H9 (cell line): ENCODE measurements at regions not wholly inside any gene's neighbourhood (a gene's known extent, or its start where the extent isn't known, plus 50 kb on each side); places are given as distances from the start of the nearest gene placed in this dataset.
"Not testable (repeated sequence)": the region's sequence is repeated elsewhere in the genome, so short reads cannot be mapped to it uniquely, and the experiment has no call there.

Experiments
- DNase-seq: peaks from one replicate; pipeline ENCODE4 v3.0.0-alpha.2; 2017
- H2AFZ ChIP-seq: one replicate; pipeline ENCODE4 v1.6.1; 2013; ENCODE audit warnings: mild to moderate bottlenecking, low read length, control low read depth, moderate library complexity
- H2AK5ac ChIP-seq: 2 replicates; pipeline ENCODE4 v1.6.1; 2013; ENCODE audit warnings: low read length, control low read depth, mixed read lengths; ENCODE audit not compliant: insufficient read length
- H2BK120ac ChIP-seq: one replicate; pipeline ENCODE4 v1.6.1; 2013; ENCODE audit warnings: low read depth, mild to moderate bottlenecking, low read length, control low read depth, inconsistent platforms; ENCODE audit not compliant: poor library complexity, severe bottlenecking
- H2BK12ac ChIP-seq: 2 replicates; pipeline ENCODE4 v1.6.1; 2013; ENCODE audit warnings: low read length, control low read depth, mixed read lengths, low read depth; ENCODE audit not compliant: insufficient read length
- H2BK15ac ChIP-seq: 2 replicates; pipeline ENCODE4 v1.6.1; 2013; ENCODE audit warnings: low read depth, low read length, control low read depth
- H2BK20ac ChIP-seq: one replicate; pipeline ENCODE4 v1.6.1; 2013; ENCODE audit warnings: low read depth, mild to moderate bottlenecking, low read length, control low read depth, inconsistent platforms; ENCODE audit not compliant: poor library complexity, severe bottlenecking
- H2BK5ac ChIP-seq: 2 replicates; pipeline ENCODE4 v1.6.1; 2013; ENCODE audit warnings: low read length, control low read depth, mixed read lengths; ENCODE audit not compliant: insufficient read length
- H3K14ac ChIP-seq: 2 replicates; pipeline ENCODE4 v1.6.1; 2013; ENCODE audit warnings: low read length, control low read depth; ENCODE audit not compliant: insufficient read depth
- H3K18ac ChIP-seq: 2 replicates; pipeline ENCODE4 v1.6.1; 2013; ENCODE audit warnings: low read depth, mild to moderate bottlenecking, mixed read lengths, low read length, control low read depth; ENCODE audit not compliant: insufficient read length
- H3K23ac ChIP-seq: 2 replicates; pipeline ENCODE4 v1.6.1; 2013; ENCODE audit warnings: low read length, control low read depth, mixed read lengths, low read depth; ENCODE audit not compliant: insufficient read length
- H3K23me2 ChIP-seq: 2 replicates; pipeline ENCODE4 v1.6.1; 2013; ENCODE audit warnings: low read depth, mild to moderate bottlenecking, mixed read lengths, low read length, control low read depth; ENCODE audit not compliant: insufficient read length, poor library complexity, severe bottlenecking
- H3K27ac ChIP-seq: 2 replicates; pipeline ENCODE4 v1.5.1; 2013; ENCODE audit warnings: low read length, control low read depth, mixed read lengths, low read depth; ENCODE audit not compliant: insufficient read length
- H3K27me3 ChIP-seq: 2 replicates; pipeline ENCODE4 v1.6.1; 2013; ENCODE audit warnings: low read length, control low read depth, inconsistent platforms; ENCODE audit not compliant: insufficient read depth
- H3K4ac ChIP-seq: 2 replicates; pipeline ENCODE4 v1.6.1; 2013; ENCODE audit warnings: low read depth, mild to moderate bottlenecking, control low read depth, inconsistent platforms, low read length, moderate library complexity
- H3K4me1 ChIP-seq: 2 replicates; pipeline ENCODE4 v1.6.1; 2013; ENCODE audit warnings: low read length, control low read depth, inconsistent platforms; ENCODE audit not compliant: insufficient read depth
- H3K4me2 ChIP-seq: 2 replicates; pipeline ENCODE4 v1.6.1; 2013; ENCODE audit warnings: low read length, control low read depth, mixed read lengths; ENCODE audit not compliant: insufficient read length, insufficient read depth
- H3K56ac ChIP-seq: 2 replicates; pipeline ENCODE4 v1.6.1; 2013; ENCODE audit warnings: low read depth, mild to moderate bottlenecking, mixed read lengths, low read length, control low read depth; ENCODE audit not compliant: insufficient read length
- H3K79me1 ChIP-seq: 2 replicates; pipeline ENCODE4 v1.6.1; 2013; ENCODE audit warnings: low read depth, mild to moderate bottlenecking, moderate library complexity, low read length, control low read depth, inconsistent platforms; ENCODE audit not compliant: insufficient read depth, poor library complexity, severe bottlenecking
- H3K79me2 ChIP-seq: 2 replicates; pipeline ENCODE4 v1.6.1; 2013; ENCODE audit warnings: low read length, control low read depth, inconsistent platforms; ENCODE audit not compliant: insufficient read depth
- H3K9ac ChIP-seq: 2 replicates; pipeline ENCODE4 v1.6.1; 2013; ENCODE audit warnings: low read length, control low read depth, mixed read lengths; ENCODE audit not compliant: insufficient read length; ENCODE audit errors: extremely low read depth
- H3K9me3 ChIP-seq: one replicate; pipeline ENCODE4 v1.6.1; 2013; ENCODE audit warnings: low read depth, low read length, inconsistent platforms; ENCODE audit not compliant: control insufficient read depth
- H3T11ph ChIP-seq: one replicate; pipeline ENCODE4 v1.6.1; 2013; ENCODE audit warnings: mild to moderate bottlenecking, low read length, control low read depth, inconsistent platforms
- H4K20me1 ChIP-seq: one replicate; pipeline ENCODE4 v1.6.1; 2013; ENCODE audit not compliant: control insufficient read depth, insufficient read length, insufficient read depth
- H4K5ac ChIP-seq: 2 replicates; pipeline ENCODE4 v1.6.1; 2013; ENCODE audit warnings: low read depth, mild to moderate bottlenecking, mixed read lengths, low read length, control low read depth; ENCODE audit not compliant: insufficient read length
- H4K8ac ChIP-seq: replicated peaks from 2 replicates; pipeline ENCODE4 v1.6.1; 2013; ENCODE audit warnings: low read length, control low read depth, mixed read lengths, low read depth; ENCODE audit not compliant: insufficient read length
- H4K91ac ChIP-seq: 2 replicates; pipeline ENCODE4 v1.6.1; 2013; ENCODE audit warnings: low read depth, mild to moderate bottlenecking, moderate library complexity, mixed read lengths, low read length, control low read depth; ENCODE audit not compliant: insufficient read length
- H3K27ac Mint-ChIP-seq, 3 experiments: 2 replicates in 2 of 3; 3 replicates in 1 of 3; pipeline ENCODE4 v1.8.0; 2020 to 2021; ENCODE audit warnings: mixed read lengths in 3 of 3, mild to moderate bottlenecking in 1 of 3, moderate library complexity in 1 of 3
- H3K27me3 Mint-ChIP-seq: 2 replicates; pipeline ENCODE4 v1.8.0; 2021; ENCODE audit warnings: low read depth, mild to moderate bottlenecking, moderate library complexity, mixed read lengths
- H3K36me3 Mint-ChIP-seq, 3 experiments: 2 replicates in 2 of 3; 3 replicates in 1 of 3; pipeline ENCODE4 v1.8.0; 2020 to 2021; ENCODE audit warnings: low read depth in 3 of 3, mixed read lengths in 3 of 3; ENCODE audit not compliant: insufficient read depth in 1 of 3
- H3K4me1 Mint-ChIP-seq, 2 experiments: 2 replicates each; pipeline ENCODE4 v1.8.0; 2020; ENCODE audit warnings: mixed read lengths in 2 of 2
- H3K4me3 Mint-ChIP-seq, 2 experiments: 2 replicates in 1 of 2; 3 replicates in 1 of 2; pipeline ENCODE4 v1.8.0; 2020 to 2021; ENCODE audit warnings: mild to moderate bottlenecking in 2 of 2, mixed read lengths in 2 of 2, moderate library complexity in 1 of 2
- H3K9me3 Mint-ChIP-seq, 2 experiments: 2 replicates in 1 of 2; 3 replicates in 1 of 2; pipeline ENCODE4 v1.8.0; 2020; ENCODE audit warnings: mild to moderate bottlenecking in 2 of 2, mixed read lengths in 2 of 2, moderate library complexity in 1 of 2
- WGBS: extraction: QIAGEN DNeasy Blood & Tissue Kit; methylation state at CpG from one replicate; pipeline ENCODE4 v1.1.7; 2013; ENCODE audit warnings: missing lambda C conversion rate, low lambda C conversion rate, mixed read lengths; ENCODE audit not compliant: insufficient read length; ENCODE audit errors: extremely low coverage; 5-methylcytosine and 5-hydroxymethylcytosine counted together
- TF ChIP-seq, protein P1 (sequence below): fragments of 200-600 bp; sonication (generic); conservative IDR thresholded peaks from 3 replicates; pipeline ENCODE4 v1.8.0; 2021; ENCODE audit warnings: antibody characterized with exemption, mild to moderate bottlenecking

DNA sequence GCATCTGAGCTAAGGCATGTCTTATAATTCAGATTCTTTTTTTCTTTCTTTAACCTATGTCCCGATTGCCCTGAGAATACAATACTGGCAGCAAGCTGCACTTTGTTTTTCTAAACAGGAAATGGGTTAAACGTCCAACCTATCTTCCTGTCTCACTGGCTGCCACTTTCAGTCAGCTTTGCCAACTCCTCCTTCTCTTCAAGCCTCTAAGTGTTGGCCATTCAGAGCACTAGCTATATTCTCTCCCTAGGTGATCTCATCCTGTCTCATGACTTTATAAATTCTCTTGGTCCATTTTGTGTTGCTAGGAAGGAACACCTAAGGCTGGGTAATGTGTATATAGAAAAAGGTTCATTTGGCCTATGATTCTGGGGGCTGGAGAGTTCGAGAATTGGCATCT lies 109.5 kb upstream of the TSC22D1 start:
- H3T11ph ChIP-seq: no peak overlapping the region
- WGBS: no CpG with 5 or more reads among the region's 3 CpGs
- Mint-ChIP-seq H3K36me3 (peaks cover 7 to 34% (median 11%) of the 10 kb centered on the region in 3 experiments; a peak in 6 of 7 replicates), H3K4me1 (no peaks in the 10 kb centered on the region), H3K27ac (no peak overlapping the region), H3K4me3 (no peak overlapping the region), H3K27me3 (no peaks in the 10 kb centered on the region; the same call in 1 of the 2 replicates), H3K9me3 (peaks cover 28 to 31% of the 10 kb centered on the region in 2 experiments)
- H2BK5ac ChIP-seq: no peak overlapping the region
- H3K4ac ChIP-seq: no peak overlapping the region
- H2BK20ac ChIP-seq: no peak overlapping the region
- H2BK120ac ChIP-seq: no peak overlapping the region
- no peaks in the 10 kb centered on the region for H3K79me1 ChIP-seq
- H3K4me2 ChIP-seq: no peak overlapping the region
- H3K9ac ChIP-seq: no peak overlapping the region
- H3K27ac ChIP-seq: no peak overlapping the region
- H3K27me3 ChIP-seq: no peaks in the 10 kb centered on the region
- H3K23me2 ChIP-seq: no peaks in the 10 kb centered on the region
- H3K4me1 ChIP-seq: no peaks in the 10 kb centered on the region
- no peak overlapping the region for H3K23ac ChIP-seq
- no peak overlapping the region for H2AK5ac ChIP-seq
- no peaks in the 10 kb centered on the region for H3K79me2 ChIP-seq
- TF ChIP-seq, protein P1, sequence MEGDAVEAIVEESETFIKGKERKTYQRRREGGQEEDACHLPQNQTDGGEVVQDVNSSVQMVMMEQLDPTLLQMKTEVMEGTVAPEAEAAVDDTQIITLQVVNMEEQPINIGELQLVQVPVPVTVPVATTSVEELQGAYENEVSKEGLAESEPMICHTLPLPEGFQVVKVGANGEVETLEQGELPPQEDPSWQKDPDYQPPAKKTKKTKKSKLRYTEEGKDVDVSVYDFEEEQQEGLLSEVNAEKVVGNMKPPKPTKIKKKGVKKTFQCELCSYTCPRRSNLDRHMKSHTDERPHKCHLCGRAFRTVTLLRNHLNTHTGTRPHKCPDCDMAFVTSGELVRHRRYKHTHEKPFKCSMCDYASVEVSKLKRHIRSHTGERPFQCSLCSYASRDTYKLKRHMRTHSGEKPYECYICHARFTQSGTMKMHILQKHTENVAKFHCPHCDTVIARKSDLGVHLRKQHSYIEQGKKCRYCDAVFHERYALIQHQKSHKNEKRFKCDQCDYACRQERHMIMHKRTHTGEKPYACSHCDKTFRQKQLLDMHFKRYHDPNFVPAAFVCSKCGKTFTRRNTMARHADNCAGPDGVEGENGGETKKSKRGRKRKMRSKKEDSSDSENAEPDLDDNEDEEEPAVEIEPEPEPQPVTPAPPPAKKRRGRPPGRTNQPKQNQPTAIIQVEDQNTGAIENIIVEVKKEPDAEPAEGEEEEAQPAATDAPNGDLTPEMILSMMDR: no peak
- no peak overlapping the region for H4K8ac ChIP-seq
- H3K56ac ChIP-seq: no peak overlapping the region
- no peak overlapping the region for H3K14ac ChIP-seq
- H2AFZ ChIP-seq: no peak overlapping the region
- no peak overlapping the region for H3K18ac ChIP-seq
- no peak overlapping the region for H4K5ac ChIP-seq
- H2BK12ac ChIP-seq: no peak overlapping the region
- H3K9me3 ChIP-seq: no peaks in the 10 kb centered on the region
- H2BK15ac ChIP-seq: no peak overlapping the region
- H4K91ac ChIP-seq: no peak overlapping the region
- no peak for DNase-seq
- H4K20me1 ChIP-seq: no peaks in the 10 kb centered on the region

DNA sequence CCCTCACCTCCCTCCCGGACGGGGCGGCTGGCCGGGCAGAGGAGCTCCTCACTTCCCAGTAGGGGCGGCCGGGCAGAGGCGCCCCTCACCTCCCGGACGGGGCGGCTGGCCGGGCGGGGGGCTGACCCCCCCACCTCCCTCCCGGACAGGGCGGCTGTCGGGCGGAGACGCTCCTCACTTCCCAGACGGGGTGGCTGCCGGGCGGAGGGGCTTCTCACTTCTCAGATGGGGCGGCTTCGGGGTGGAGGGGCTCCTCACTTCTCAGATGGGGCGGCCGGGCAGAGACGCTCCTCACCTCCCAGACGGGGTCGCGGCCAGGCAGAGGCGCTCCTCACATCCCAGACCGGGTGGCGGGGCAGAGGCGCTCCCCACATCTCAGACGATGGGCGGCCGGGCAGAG lies 106.3 kb upstream of the TSC22D1 start:
- not testable (repeated sequence) for H3K9me3 ChIP-seq, H2BK15ac ChIP-seq, H3T11ph ChIP-seq, DNase-seq, H2AK5ac ChIP-seq, H3K79me2 ChIP-seq, H3K14ac ChIP-seq, H4K20me1 ChIP-seq, H2BK12ac ChIP-seq, H2BK5ac ChIP-seq, H3K27ac ChIP-seq, H3K4me3 Mint-ChIP-seq, H3K9ac ChIP-seq, H3K27ac Mint-ChIP-seq, H3K23ac ChIP-seq, H4K8ac ChIP-seq, H4K5ac ChIP-seq, H3K56ac ChIP-seq, H3K4me2 ChIP-seq, H3K18ac ChIP-seq, H4K91ac ChIP-seq, H3K4ac ChIP-seq, H3K4me1 Mint-ChIP-seq, H3K79me1 ChIP-seq, H3K27me3 Mint-ChIP-seq, H2BK20ac ChIP-seq, H2AFZ ChIP-seq, H3K4me1 ChIP-seq, H3K23me2 ChIP-seq, H3K27me3 ChIP-seq, H2BK120ac ChIP-seq
- no CpG with 5 or more reads among the region's 35 CpGs for WGBS
- Mint-ChIP-seq H3K9me3 (peaks cover 38 to 39% of the 10 kb centered on the region in 2 experiments), H3K36me3 (peaks cover 7 to 44% (median 17%) of the 10 kb centered on the region in 3 experiments; a peak in 6 of 7 replicates)
